ENCODE measurements at regions not wholly inside any gene's neighbourhood (a gene's known extent, or its start where the extent isn't known, plus 50 kb on each side); places are given as distances from the start of the nearest gene placed in this dataset.
"Not testable (repeated sequence)": the region's sequence is repeated elsewhere in the genome, so short reads cannot be mapped to it uniquely, and the experiment has no call there.

- H3K9me3 Mint-ChIP-seq, result peaks cover 69% of the 10 kb centered on the region
Measured at GRCh38 chrX:53883196-53883595, 161.1 kb downstream of the PHF8 start.

GRCh38 chrX:53882331-53882730 lies 161.9 kb downstream of the PHF8 start:
- Mint-ChIP-seq H3K27me3 (ENCODE audit: low read depth, poor library complexity) (peaks cover 5% of the 10 kb centered on the region), H3K9me3 (peaks cover 73% of the 10 kb centered on the region), H3K27ac (peak overlapping the region; percentile 43), H3K4me1 (peaks cover 11% of the 10 kb centered on the region), H3K36me3 (ENCODE audit: low read depth) (no peaks in the 10 kb centered on the region), H3K4me3 (no peak overlapping the region)
- DNase-seq, result no peak
- TF ChIP-seq, protein P1, sequence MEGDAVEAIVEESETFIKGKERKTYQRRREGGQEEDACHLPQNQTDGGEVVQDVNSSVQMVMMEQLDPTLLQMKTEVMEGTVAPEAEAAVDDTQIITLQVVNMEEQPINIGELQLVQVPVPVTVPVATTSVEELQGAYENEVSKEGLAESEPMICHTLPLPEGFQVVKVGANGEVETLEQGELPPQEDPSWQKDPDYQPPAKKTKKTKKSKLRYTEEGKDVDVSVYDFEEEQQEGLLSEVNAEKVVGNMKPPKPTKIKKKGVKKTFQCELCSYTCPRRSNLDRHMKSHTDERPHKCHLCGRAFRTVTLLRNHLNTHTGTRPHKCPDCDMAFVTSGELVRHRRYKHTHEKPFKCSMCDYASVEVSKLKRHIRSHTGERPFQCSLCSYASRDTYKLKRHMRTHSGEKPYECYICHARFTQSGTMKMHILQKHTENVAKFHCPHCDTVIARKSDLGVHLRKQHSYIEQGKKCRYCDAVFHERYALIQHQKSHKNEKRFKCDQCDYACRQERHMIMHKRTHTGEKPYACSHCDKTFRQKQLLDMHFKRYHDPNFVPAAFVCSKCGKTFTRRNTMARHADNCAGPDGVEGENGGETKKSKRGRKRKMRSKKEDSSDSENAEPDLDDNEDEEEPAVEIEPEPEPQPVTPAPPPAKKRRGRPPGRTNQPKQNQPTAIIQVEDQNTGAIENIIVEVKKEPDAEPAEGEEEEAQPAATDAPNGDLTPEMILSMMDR (IDR thresholded peaks at IDR 0.05), result no peak

More at GRCh38 chrX:53883196-53883595, 161.1 kb downstream of the PHF8 start:
- Mint-ChIP-seq H3K27me3 (ENCODE audit: low read depth, poor library complexity) (peaks cover 5% of the 10 kb centered on the region), H3K27ac (no peak overlapping the region), H3K4me1 (peaks cover 11% of the 10 kb centered on the region), H3K36me3 (ENCODE audit: low read depth) (no peaks in the 10 kb centered on the region), H3K4me3 (no peak overlapping the region)
- TF ChIP-seq, protein P1 (IDR thresholded peaks at IDR 0.05), result no peak
- DNase-seq, result no peak

DNA sequence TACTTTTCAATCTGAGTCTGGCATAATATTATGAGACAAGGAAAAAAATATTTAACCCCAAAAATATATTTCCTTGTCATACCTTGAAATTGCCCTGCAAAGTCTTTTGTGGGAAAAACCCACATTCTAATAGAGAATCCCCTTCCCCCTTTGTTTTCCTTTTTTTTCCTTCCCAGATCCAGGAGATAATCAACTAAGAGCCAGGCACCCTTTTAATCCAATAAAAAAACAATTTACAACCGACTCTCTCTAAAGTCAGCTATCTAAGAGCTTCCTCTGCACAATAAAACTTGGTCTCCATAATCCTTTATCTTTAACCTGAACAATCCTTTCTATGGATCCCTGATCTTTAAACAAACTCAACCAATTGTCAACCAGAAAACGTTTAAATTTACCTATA lies 163.5 kb downstream of the PHF8 start:
- not testable (repeated sequence) for DNase-seq; H3K4me3 Mint-ChIP-seq; H3K27me3 Mint-ChIP-seq (ENCODE audit: low read depth, poor library complexity); H3K36me3 Mint-ChIP-seq (ENCODE audit: low read depth); H3K27ac Mint-ChIP-seq
- peaks cover 11% of the 10 kb centered on the region for H3K4me1 Mint-ChIP-seq
- H3K9me3 Mint-ChIP-seq, result peaks cover 80% of the 10 kb centered on the region

DNA sequence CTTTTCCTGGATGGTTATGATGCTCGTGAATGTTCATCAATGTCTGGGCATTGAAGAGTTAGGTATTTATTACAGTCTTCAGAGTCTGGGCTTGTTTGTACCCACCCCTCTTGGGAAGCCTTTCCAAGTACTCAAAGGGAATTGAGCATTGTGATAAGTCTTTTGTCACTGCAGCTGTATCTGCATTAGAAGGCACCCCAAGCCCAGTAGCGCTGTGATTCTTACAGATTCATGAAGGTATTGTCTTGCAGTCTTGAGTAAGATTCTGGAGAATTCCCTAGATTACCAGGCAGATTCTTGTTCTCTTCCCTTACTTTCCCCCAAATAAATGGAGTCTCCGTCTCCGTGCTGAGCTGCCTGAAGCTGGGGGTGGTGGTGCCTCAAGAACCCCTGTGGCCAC lies 173.4 kb upstream of the HUWE1 start:
- no peak for DNase-seq
- Mint-ChIP-seq H3K36me3 (ENCODE audit: low read depth) (no peaks in the 10 kb centered on the region), H3K27me3 (ENCODE audit: low read depth, poor library complexity) (no peaks in the 10 kb centered on the region), H3K27ac (no peak overlapping the region), H3K4me1 (no peaks in the 10 kb centered on the region), H3K9me3 (peaks cover 70% of the 10 kb centered on the region), H3K4me3 (no peak overlapping the region)
- TF ChIP-seq, protein P1 (IDR thresholded peaks at IDR 0.05), result no peak

DNA sequence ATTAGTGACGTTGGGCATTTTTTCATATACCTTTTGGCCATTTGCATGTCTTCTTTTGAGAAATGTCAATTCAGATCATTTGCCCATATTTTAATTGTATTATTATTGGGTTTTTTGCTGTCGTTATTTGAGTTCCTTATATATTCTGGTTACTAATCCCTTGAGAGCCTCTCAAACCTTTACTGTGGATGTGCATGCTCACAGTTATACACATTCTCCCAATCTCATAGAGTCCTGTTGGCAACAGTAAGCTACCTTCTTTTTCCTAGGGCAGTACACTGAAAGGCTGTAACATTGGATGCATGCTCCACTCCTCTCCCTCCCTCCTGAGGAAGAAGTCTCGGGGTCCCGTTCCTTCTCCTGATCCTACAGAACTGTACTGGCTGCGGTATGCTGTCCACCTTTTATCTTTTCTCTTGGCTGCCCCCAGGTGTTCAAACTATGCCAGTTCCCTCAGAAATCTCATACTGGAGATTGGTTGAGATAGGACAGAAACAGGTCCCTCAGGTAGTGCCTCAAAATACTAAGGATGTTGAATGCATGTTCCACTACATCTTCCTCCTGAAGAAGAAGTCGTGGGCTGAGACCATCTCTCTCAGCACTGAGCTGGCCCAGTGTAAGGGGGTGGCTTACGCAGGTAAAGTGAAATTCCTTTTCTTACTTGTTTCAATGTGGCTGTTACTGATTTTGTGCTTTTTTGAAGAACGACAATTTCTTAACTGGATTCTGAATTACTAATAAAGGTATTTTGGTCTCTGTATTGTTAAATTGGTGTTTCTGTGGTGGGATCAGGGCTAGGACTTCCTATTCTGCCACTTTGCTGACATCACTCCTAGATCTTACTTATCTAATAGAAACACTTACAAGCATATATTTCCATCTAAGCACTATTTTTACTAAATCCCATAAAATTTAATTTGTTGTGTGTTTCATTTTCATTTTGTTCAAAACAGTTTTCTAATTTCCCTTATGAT lies 145.4 kb upstream of the HUWE1 start:
- Mint-ChIP-seq H3K27ac (no peak overlapping the region), H3K4me1 (no peaks in the 10 kb centered on the region), H3K36me3 (ENCODE audit: low read depth) (no peaks in the 10 kb centered on the region), H3K9me3 (peaks cover 54% of the 10 kb centered on the region), H3K4me3 (no peak overlapping the region), H3K27me3 (ENCODE audit: low read depth, poor library complexity) (peaks cover 13% of the 10 kb centered on the region)
- TF ChIP-seq, protein P1 (IDR thresholded peaks at IDR 0.05), result peak; percentile 29
- peak; percentile 19 for DNase-seq

DNA sequence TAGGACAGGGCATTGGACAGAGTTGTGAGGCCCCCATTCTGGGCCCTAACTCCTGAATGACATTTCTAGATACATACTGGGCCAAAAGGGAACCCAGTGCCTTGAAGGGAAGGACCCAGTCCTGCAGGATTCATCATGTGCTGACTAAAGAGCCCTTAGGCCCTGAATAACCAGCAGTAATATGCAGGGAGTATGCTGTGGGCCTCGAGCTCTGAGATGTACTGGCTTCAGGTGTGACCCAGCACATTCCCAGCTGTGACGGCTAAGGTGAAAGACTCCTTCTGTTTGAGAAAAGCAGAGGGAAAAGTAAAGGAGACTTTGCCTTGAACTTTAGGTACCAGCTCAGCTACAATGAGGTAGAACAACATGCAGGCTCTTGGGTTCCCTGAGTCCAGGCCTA lies 138.2 kb upstream of the HUWE1 start:
- Mint-ChIP-seq H3K4me3 (no peak overlapping the region), H3K27ac (no peak overlapping the region), H3K36me3 (ENCODE audit: low read depth) (no peaks in the 10 kb centered on the region), H3K27me3 (ENCODE audit: low read depth, poor library complexity) (no peaks in the 10 kb centered on the region), H3K4me1 (no peaks in the 10 kb centered on the region), H3K9me3 (peaks cover 49% of the 10 kb centered on the region)
- DNase-seq, result no peak
- TF ChIP-seq, protein P1 (IDR thresholded peaks at IDR 0.05), result no peak

DNA sequence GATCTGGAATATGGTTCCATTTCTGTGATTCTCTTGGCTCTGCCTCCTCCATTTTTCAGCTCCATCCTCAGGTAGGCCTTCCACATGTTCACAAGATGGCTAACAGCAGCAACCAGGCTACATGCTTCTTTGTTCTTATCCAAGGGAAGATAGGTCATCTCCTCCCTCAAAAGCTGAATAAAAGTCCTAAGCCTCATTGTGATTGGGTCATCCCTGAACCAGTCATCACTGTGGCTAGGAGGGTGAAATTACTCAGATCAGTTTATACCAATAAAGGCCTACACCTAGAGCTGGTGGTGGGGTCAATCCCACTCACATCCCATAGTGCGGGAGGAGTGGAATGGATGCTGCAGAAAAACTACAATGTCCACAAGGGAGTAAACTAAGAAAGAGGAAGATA lies 131.6 kb upstream of the HUWE1 start:
- H3K27me3 Mint-ChIP-seq (ENCODE audit: low read depth, poor library complexity), result not testable (repeated sequence)

More for the DNA sequence above, 131.6 kb upstream of the HUWE1 start:
- not testable (repeated sequence) for H3K36me3 Mint-ChIP-seq (ENCODE audit: low read depth); H3K4me3 Mint-ChIP-seq; H3K27ac Mint-ChIP-seq; DNase-seq; H3K4me1 Mint-ChIP-seq
- peaks cover 46% of the 10 kb centered on the region for H3K9me3 Mint-ChIP-seq

Measured in nephron progenitor cell (in vitro differentiated cells).